Hematopoietic multipotent progenitor cell treated with erythropoietin and hydrocortisone succinate and interleukin-3 and kit ligand, for 6 days (in vitro differentiated cells): ENCODE measurements at regions not wholly inside any gene's neighbourhood (a gene's known extent, or its start where the extent isn't known, plus 50 kb on each side); places are given as distances from the start of the nearest gene placed in this dataset.

Experiments
- DNase-seq: peaks from one replicate; pipeline ENCODE4 v3.0.0-alpha.2; 2015

GRCh38 chr11:80082406-80082805, 641.6 kb upstream of the TENM4 start:
- no peak for DNase-seq

GRCh38 chr11:80077113-80077512, 636.3 kb upstream of the TENM4 start:
- no peak for DNase-seq

- DNase-seq, result no peak
Measured at GRCh38 chr11:80074837-80075236, 634.0 kb upstream of the TENM4 start.

- DNase-seq, result no peak
Measured at GRCh38 chr11:80066291-80066690, 625.5 kb upstream of the TENM4 start.

GRCh38 chr11:80065086-80065485, 624.3 kb upstream of the TENM4 start:
- no peak for DNase-seq

- DNase-seq, result no peak
Measured at GRCh38 chr11:80061056-80061455, 620.2 kb upstream of the TENM4 start.

- DNase-seq, result no peak
Measured at GRCh38 chr11:80054582-80055165, 613.8 kb upstream of the TENM4 start.

GRCh38 chr11:80048513-80048912, 607.7 kb upstream of the TENM4 start:
- no peak for DNase-seq

GRCh38 chr11:80041136-80042000, 600.5 kb upstream of the TENM4 start:
- DNase-seq, result no peak

GRCh38 chr11:80034801-80035200, 594.0 kb upstream of the TENM4 start:
- DNase-seq, result no peak

GRCh38 chr11:80031014-80031600, 590.3 kb upstream of the TENM4 start:
- no peak for DNase-seq

- no peak for DNase-seq
Measured at GRCh38 chr11:80028998-80029397, 588.2 kb upstream of the TENM4 start.

- no peak for DNase-seq
Measured at GRCh38 chr11:80024119-80024518, 583.3 kb upstream of the TENM4 start.

GRCh38 chr11:80023386-80023785, 582.6 kb upstream of the TENM4 start:
- no peak for DNase-seq

- DNase-seq, result no peak
Measured at GRCh38 chr11:80010536-80010935, 569.7 kb upstream of the TENM4 start.

- DNase-seq, result no peak
Measured at GRCh38 chr11:80009081-80009480, 568.3 kb upstream of the TENM4 start.

- no peak for DNase-seq
Measured at GRCh38 chr11:80007616-80008015, 566.8 kb upstream of the TENM4 start.

GRCh38 chr11:79990141-79990540, 549.3 kb upstream of the TENM4 start:
- no peak for DNase-seq

- no peak for DNase-seq
Measured at GRCh38 chr11:79982185-79982584, 541.4 kb upstream of the TENM4 start.

GRCh38 chr11:79980916-79981315, 540.1 kb upstream of the TENM4 start:
- DNase-seq, result no peak

GRCh38 chr11:79973721-79974617, 533.1 kb upstream of the TENM4 start:
- DNase-seq, result no peak

- DNase-seq, result no peak
Measured at GRCh38 chr11:79971255-79971654, 530.4 kb upstream of the TENM4 start.

- no peak for DNase-seq
Measured at GRCh38 chr11:79966592-79966991, 525.8 kb upstream of the TENM4 start.
